Esophagus muscularis mucosa (tissue), 4 donors: ENCODE measurements at regions not wholly inside any gene's neighbourhood (a gene's known extent, or its start where the extent isn't known, plus 50 kb on each side); places are given as distances from the start of the nearest gene placed in this dataset.

Experiments used
- DNase-seq: peaks from one replicate; pipeline ENCODE4 v3.0.0-alpha.2; 2017; ENCODE audit errors: extremely low spot score
- H3K27ac ChIP-seq, 4 donors: fragments of 200-600 bp; sonication (generic); replicated peaks in 1 of 4; 1 replicate in 3 of 4; 2 replicates in 1 of 4; pipeline ENCODE4 v1.5.1; 2016 to 2019; ENCODE audit warnings: mild to moderate bottlenecking in 1 of 4
- H3K27me3 ChIP-seq, 4 donors: fragments of 200-600 bp; sonication (generic); one replicate each; pipeline versions ENCODE4 v1.5.1 to v1.6.0; 2016 to 2019
- H3K36me3 ChIP-seq, 4 donors: fragments of 200-600 bp; sonication (generic); one replicate each; pipeline ENCODE4 v1.5.1; 2016 to 2019
- H3K4me1 ChIP-seq, 4 donors: fragments of 200-600 bp; sonication (generic); one replicate each; pipeline ENCODE4 v1.5.1; 2016 to 2019
- H3K4me3 ChIP-seq, 4 donors: fragments of 200-600 bp; sonication (generic); 1 replicate in 2 of 4; 2 replicates in 2 of 4; pipeline ENCODE4 v1.5.1; 2016 to 2019; ENCODE audit warnings: mild to moderate bottlenecking in 4 of 4, moderate library complexity in 1 of 4
- H3K9me3 ChIP-seq, 4 donors: fragments of 200-600 bp; sonication (generic); 1 replicate in 3 of 4; 2 replicates in 1 of 4; pipeline ENCODE4 v1.5.1; 2016 to 2019
- CTCF ChIP-seq, 3 experiments: fragments of 200-600 bp in 2 of 3; fragments of 450-650 bp in 1 of 3; sonication (generic) in 2 of 3; IDR thresholded peaks; one replicate each; pipeline ENCODE4 v1.5.1; 2017 to 2019; ENCODE audit warnings: antibody characterized with exemption in 3 of 3, mild to moderate bottlenecking in 2 of 3, moderate library complexity in 1 of 3
- EP300 ChIP-seq: sonication (generic); formaldehyde crosslinking; IDR thresholded peaks from one replicate; pipeline ENCODE4 v1.6.1; 2017; ENCODE audit warnings: antibody characterized with exemption
- POLR2A ChIP-seq: fragments of 450-650 bp; IDR thresholded peaks from one replicate; pipeline ENCODE4 v1.6.1; 2017; ENCODE audit warnings: antibody characterized with exemption, moderate library complexity, mild to moderate bottlenecking, low read depth
- POLR2AphosphoS5 ChIP-seq, 2 donors: sonication (generic); formaldehyde crosslinking; IDR thresholded peaks; one replicate each; pipeline ENCODE4 v1.6.1; 2017; ENCODE audit warnings: antibody characterized with exemption in 2 of 2
- WGBS: methylation state at CpG from one replicate; pipeline ENCODE4 v1.1.5; 2018; 5-methylcytosine and 5-hydroxymethylcytosine counted together
- intact Hi-C: fragments of 100-400 bp; cut with DNase I; formaldehyde crosslinking; loops from one replicate; pipeline ENCODE4 v1.15.1; 2023

GRCh38 chr3:78353231-78353630, 1313.3 kb downstream of the ROBO2 start:
- H3K36me3 ChIP-seq, result no peaks in the 10 kb centered on the region
- no peaks in the 10 kb centered on the region for H3K4me1 ChIP-seq
- no peaks in the 10 kb centered on the region for H3K9me3 ChIP-seq
- TF ChIP-seq CTCF (IDR thresholded peaks at IDR 0.05), result no peak
- no peak for TF ChIP-seq POLR2A
- TF ChIP-seq EP300, result no peak
- TF ChIP-seq POLR2AphosphoS5 (IDR thresholded peaks at IDR 0.05), result no peak
- H3K27ac ChIP-seq, result no peak overlapping the region
- WGBS, result 77% methylated on average over 3 of the region's 3 CpGs
- H3K27me3 ChIP-seq, result no peaks in the 10 kb centered on the region
- no peak for DNase-seq
- intact Hi-C loops, result no loop called here
- no peak overlapping the region for H3K4me3 ChIP-seq

GRCh38 chr3:78360849-78361248, 1321.0 kb downstream of the ROBO2 start:
- TF ChIP-seq POLR2AphosphoS5 (IDR thresholded peaks at IDR 0.05) (no peak), POLR2A (no peak), CTCF (IDR thresholded peaks at IDR 0.05) (no peak), EP300 (no peak)
- intact Hi-C loops, result no loop called here
- H3K4me1 ChIP-seq, result no peaks in the 10 kb centered on the region
- H3K4me3 ChIP-seq, result no peak overlapping the region
- 90% methylated on average over 4 of the region's 4 CpGs for WGBS
- H3K27ac ChIP-seq, result no peak overlapping the region
- no peaks in the 10 kb centered on the region for H3K9me3 ChIP-seq
- H3K36me3 ChIP-seq, result no peaks in the 10 kb centered on the region
- no peaks in the 10 kb centered on the region for H3K27me3 ChIP-seq
- no peak for DNase-seq

GRCh38 chr3:78368636-78369345, 1328.9 kb downstream of the ROBO2 start:
- H3K36me3 ChIP-seq, result no peaks in the 10 kb centered on the region
- intact Hi-C loops, result no loop called here
- H3K9me3 ChIP-seq, result no peaks in the 10 kb centered on the region
- 76% methylated on average over 8 of the region's 8 CpGs for WGBS
- TF ChIP-seq POLR2AphosphoS5 (IDR thresholded peaks at IDR 0.05) (no peak), CTCF (IDR thresholded peaks at IDR 0.05) (no peak), EP300 (no peak), POLR2A (no peak)
- DNase-seq, result no peak
- no peaks in the 10 kb centered on the region for H3K4me1 ChIP-seq
- no peaks in the 10 kb centered on the region for H3K27me3 ChIP-seq
- H3K4me3 ChIP-seq, result no peak overlapping the region
- no peak overlapping the region for H3K27ac ChIP-seq

- no peak for TF ChIP-seq POLR2AphosphoS5 (IDR thresholded peaks at IDR 0.05)
- no peak for TF ChIP-seq POLR2A
- TF ChIP-seq EP300, result no peak
- TF ChIP-seq CTCF (IDR thresholded peaks at IDR 0.05), result no peak
- no peak overlapping the region for H3K4me3 ChIP-seq
- H3K27ac ChIP-seq, result no peak overlapping the region
- H3K9me3 ChIP-seq, result peaks cover 0 to 4% (median 0%) of the 10 kb centered on the region in 4 donors
- DNase-seq, result no peak
- no peaks in the 10 kb centered on the region for H3K27me3 ChIP-seq
- H3K4me1 ChIP-seq, result no peaks in the 10 kb centered on the region
- no peaks in the 10 kb centered on the region for H3K36me3 ChIP-seq
- WGBS, result 60% methylated on average over 1 of the region's 1 CpG
- intact Hi-C loops, result no loop called here
Observed at GRCh38 chr3:78390221-78390620, 1350.3 kb downstream of the ROBO2 start.

GRCh38 chr3:78398401-78398800, 1358.5 kb downstream of the ROBO2 start:
- 83% methylated on average over 2 of the region's 2 CpGs for WGBS
- H3K27ac ChIP-seq, result no peak overlapping the region
- no peak for TF ChIP-seq POLR2AphosphoS5 (IDR thresholded peaks at IDR 0.05)
- TF ChIP-seq CTCF (IDR thresholded peaks at IDR 0.05), result no peak
- TF ChIP-seq EP300, result no peak
- no peak for TF ChIP-seq POLR2A

More at GRCh38 chr3:78398401-78398800, 1358.5 kb downstream of the ROBO2 start:
- intact Hi-C loops, result no loop called here
- H3K4me1 ChIP-seq, result no peaks in the 10 kb centered on the region
- no peaks in the 10 kb centered on the region for H3K9me3 ChIP-seq
- H3K4me3 ChIP-seq, result no peak overlapping the region
- H3K36me3 ChIP-seq, result no peaks in the 10 kb centered on the region
- H3K27me3 ChIP-seq, result no peaks in the 10 kb centered on the region
- DNase-seq, result no peak
